ENCODE measurements at regions not wholly inside any gene's neighbourhood (a gene's known extent, or its start where the extent isn't known, plus 50 kb on each side); places are given as distances from the start of the nearest gene placed in this dataset.

- H4K91ac ChIP-seq (ENCODE audit: insufficient read depth, low read depth, low read length), result no peak overlapping the region
- H2BK20ac ChIP-seq (ENCODE audit: low read depth, low read length), result no peak overlapping the region
- in situ Hi-C loops (cut with MboI; ENCODE audit: low sequenced_read_pairs), result no loop called here
- no peak overlapping the region for H3K4ac ChIP-seq (ENCODE audit: low read depth, low read length)
- no peak overlapping the region for H2BK5ac ChIP-seq (ENCODE audit: low read depth, low read length, poor library complexity, severe bottlenecking)
- no TSS peak for BruUV-seq (replicated peaks)
- ChIA-PET CTCF (no interaction called here), POLR2A (ENCODE audit: unreplicated experiment) (no interaction called here)
- H4K8ac ChIP-seq (ENCODE audit: low read depth in 2 of 2, low read length in 2 of 2), result no peak overlapping the region
- no peak overlapping the region for H4K5ac ChIP-seq (ENCODE audit: low read depth, low read length)
- no peak overlapping the region for H2AFZ ChIP-seq (replicated peaks; ENCODE audit: low read length, poor library complexity)
- DNase-seq (no peak), ATAC-seq (ENCODE audit: low read depth) (no peak)
- H4K20me1 ChIP-seq (ENCODE audit: insufficient read depth, low read length), result no peaks in the 10 kb centered on the region
- H3K14ac ChIP-seq (replicated peaks; ENCODE audit: low read depth, low read length), result no peak overlapping the region
- no peaks in the 10 kb centered on the region for H3K9me1 ChIP-seq (ENCODE audit: insufficient read depth, low read length)
- no peak overlapping the region for H3K23ac ChIP-seq (ENCODE audit: low read depth, low read length)
- no peak overlapping the region for H2BK120ac ChIP-seq (ENCODE audit: low read depth, low read length)
- H2AK9ac ChIP-seq (replicated peaks; ENCODE audit: low read depth, low read length, poor library complexity), result no peak overlapping the region
- H2AK5ac ChIP-seq (ENCODE audit: low read depth, low read length), result no peak overlapping the region
- H3K9ac ChIP-seq (ENCODE audit: low read depth, low read length), result no peak overlapping the region
- no peak overlapping the region for H3K18ac ChIP-seq (ENCODE audit: low read depth, low read length)
- no peak overlapping the region for H2BK15ac ChIP-seq (ENCODE audit: low read depth, low read length)
- no peaks in the 10 kb centered on the region for H3K36me3 ChIP-seq (ENCODE audit: control insufficient read depth, insufficient read depth, low read length)
- dilution Hi-C loops (cut with HindIII; ENCODE audit: low sequenced_read_pairs, unreplicated experiment), result no loop called here
- no peak for TF ChIP-seq USF2 (IDR thresholded peaks at IDR 0.05; ENCODE audit: low read depth, low read length)
- no peak for TF ChIP-seq CHD1 (IDR thresholded peaks at IDR 0.05; ENCODE audit: low read depth, low read length)
- no peak for TF ChIP-seq RAD21 (IDR thresholded peaks at IDR 0.05; ENCODE audit: low read length)
- no peak for TF ChIP-seq FOS (IDR thresholded peaks at IDR 0.05; ENCODE audit: low read depth, low read length)
- TF ChIP-seq RFX5 (IDR thresholded peaks at IDR 0.05; ENCODE audit: low read depth, low read length), result no peak
- TF ChIP-seq POLR2A (IDR thresholded peaks at IDR 0.05; ENCODE audit: low read depth, low read length), result no peak
- TF ChIP-seq NFE2L2 (IDR thresholded peaks at IDR 0.05; ENCODE audit: low read depth, low read length), result no peak
- TF ChIP-seq CEBPB (IDR thresholded peaks at IDR 0.05; ENCODE audit: low read depth, low read length), result no peak
- TF ChIP-seq BHLHE40 (IDR thresholded peaks at IDR 0.05; ENCODE audit: low read depth, low read length), result no peak
- H3K27me3 ChIP-seq (ENCODE audit: control insufficient read depth, insufficient read depth, low read length), result peaks cover 38% of the 10 kb centered on the region
- H3K56ac ChIP-seq (ENCODE audit: extremely low read depth, insufficient read depth, low read length), result no peak overlapping the region
- no peaks in the 10 kb centered on the region for H3K79me1 ChIP-seq (ENCODE audit: low read depth in 1 of 2, low read length in 2 of 2)
- WGBS, 2 experiments (ENCODE audit: extremely low coverage in 2 of 2, insufficient read length in 1 of 2), result 80% methylated on average over 1 of the region's 3 CpGs; no CpG with 5 or more reads in 1 of the 2 experiments
- no peaks in the 10 kb centered on the region; the same call in 1 of the 2 replicates for H3K4me1 ChIP-seq (ENCODE audit: control insufficient read depth, insufficient read depth, low read length)
- no peaks in the 10 kb centered on the region for H3K9me3 ChIP-seq (ENCODE audit: control insufficient read depth, insufficient read depth, low read length)
- no peak overlapping the region for H3K4me3 ChIP-seq (ENCODE audit: insufficient read depth, low read depth, low read length)
- intact Hi-C loops (cut with micrococcal nuclease), result no loop called here
- H3K4me2 ChIP-seq (ENCODE audit: low read depth, low read length), result no peak overlapping the region
- no peak overlapping the region for H3K27ac ChIP-seq (ENCODE audit: insufficient read depth, low read length)
These were observed 89.1 kb upstream of the USP47 start for GRCh38 chr11:11752679-11753078.

Data from IMR-90 (cell line).